Keratinocyte (primary cell): ENCODE measurements at regions not wholly inside any gene's neighbourhood (a gene's known extent, or its start where the extent isn't known, plus 50 kb on each side); places are given as distances from the start of the nearest gene placed in this dataset.

ENCODE experiments used
- DNase-seq: peaks from one replicate; pipeline ENCODE4 v3.0.0-alpha.2; 2011; ENCODE audit warnings: low read depth, missing footprints, low spot score
- FAIRE-seq: peaks from 2 replicates; lab custom pipeline; 2011; peaks lifted over from hg19 to GRCh38; lab: Jason Lieb, UNC
- H2AFZ ChIP-seq: 2 replicates; pipeline ENCODE4 v1.6.0; 2012; ENCODE audit warnings: low read length, control low read depth, inconsistent platforms; ENCODE audit not compliant: control insufficient read depth
- H3K27ac ChIP-seq: 2 replicates; pipeline ENCODE4 v1.5.1; 2011; ENCODE audit warnings: low read length; ENCODE audit not compliant: control insufficient read depth, insufficient read depth
- H3K27me3 ChIP-seq: 3 replicates; pipeline ENCODE4 v1.6.0; 2011; ENCODE audit warnings: low read length; ENCODE audit not compliant: control insufficient read depth, insufficient read depth; ENCODE audit errors: extremely low read depth
- H3K36me3 ChIP-seq, 2 experiments: 2 replicates in 1 of 2; 3 replicates in 1 of 2; pipeline ENCODE4 v1.5.1; 2011; ENCODE audit warnings: low read length in 2 of 2, mild to moderate bottlenecking in 1 of 2; ENCODE audit not compliant: control insufficient read depth in 2 of 2, insufficient read depth in 2 of 2; ENCODE audit errors: extremely low read depth in 1 of 2
- H3K4me1 ChIP-seq: 3 replicates; pipeline ENCODE4 v1.5.1; 2011; ENCODE audit warnings: low read length; ENCODE audit not compliant: control insufficient read depth, insufficient read depth; ENCODE audit errors: extremely low read depth
- H3K4me2 ChIP-seq: 3 replicates; pipeline ENCODE4 v1.6.0; 2011; ENCODE audit warnings: low read depth, low read length; ENCODE audit not compliant: control insufficient read depth, insufficient read depth; ENCODE audit errors: extremely low read depth
- H3K4me3 ChIP-seq, 3 experiments: fragments of 200-600 bp in 1 of 3; sonication (generic) in 1 of 3; 2 replicates in 2 of 3; 3 replicates in 1 of 3; pipeline ENCODE4 v1.5.1; 2011 to 2016; ENCODE audit warnings: low read length in 3 of 3, mild to moderate bottlenecking in 3 of 3, control low read depth in 2 of 3, inconsistent platforms in 1 of 3, low read depth in 1 of 3, mixed read lengths in 1 of 3, mixed run types in 1 of 3, moderate library complexity in 1 of 3; ENCODE audit not compliant: control insufficient read depth in 2 of 3, insufficient read depth in 2 of 3; ENCODE audit errors: extremely low read depth in 1 of 3
- H3K79me2 ChIP-seq: 2 replicates; pipeline ENCODE4 v1.6.0; 2012; ENCODE audit warnings: low read length; ENCODE audit not compliant: control insufficient read depth, insufficient read depth
- H3K9ac ChIP-seq: 3 replicates; pipeline ENCODE4 v1.6.0; 2011; ENCODE audit warnings: low read length; ENCODE audit not compliant: control insufficient read depth, insufficient read depth; ENCODE audit errors: extremely low read depth
- H3K9me1 ChIP-seq: 3 replicates; pipeline ENCODE4 v1.6.0; 2011; ENCODE audit warnings: low read length; ENCODE audit not compliant: control insufficient read depth, insufficient read depth; ENCODE audit errors: extremely low read depth
- H3K9me3 ChIP-seq: 2 replicates; pipeline ENCODE4 v1.5.1; 2012; ENCODE audit warnings: low read depth, low read length; ENCODE audit not compliant: control insufficient read depth
- H4K20me1 ChIP-seq: 3 replicates; pipeline ENCODE4 v1.6.0; 2011; ENCODE audit warnings: low read length; ENCODE audit not compliant: control insufficient read depth, insufficient read depth; ENCODE audit errors: extremely low read depth
- CTCF ChIP-seq, 3 experiments: IDR thresholded peaks in 1 of 3; conservative IDR thresholded peaks in 1 of 3; optimal IDR thresholded peaks in 1 of 3; 2 replicates in 2 of 3; 3 replicates in 1 of 3; pipeline versions ENCODE3 to v1.5.1; 2011; ENCODE audit warnings: low read length in 3 of 3, mild to moderate bottlenecking in 3 of 3, moderate library complexity in 2 of 3, control low read depth in 1 of 3, inconsistent platforms in 1 of 3; ENCODE audit not compliant: insufficient read depth in 2 of 3; ENCODE audit errors: extremely low read depth in 1 of 3
- EZH2 ChIP-seq: IDR thresholded peaks from one replicate; pipeline ENCODE4 v1.6.1; 2012; ENCODE audit warnings: inconsistent platforms, mild to moderate bottlenecking, low read length, moderate library complexity
- dilution Hi-C: fragments of 300-500 bp; cut with MboI; formaldehyde crosslinking; loops from one replicate; pipeline ENCODE4 v1.7.0; 2020; ENCODE audit warnings: low sequenced_read_pairs; ENCODE audit not compliant: extremely low pct_ligation_motif_present

DNA sequence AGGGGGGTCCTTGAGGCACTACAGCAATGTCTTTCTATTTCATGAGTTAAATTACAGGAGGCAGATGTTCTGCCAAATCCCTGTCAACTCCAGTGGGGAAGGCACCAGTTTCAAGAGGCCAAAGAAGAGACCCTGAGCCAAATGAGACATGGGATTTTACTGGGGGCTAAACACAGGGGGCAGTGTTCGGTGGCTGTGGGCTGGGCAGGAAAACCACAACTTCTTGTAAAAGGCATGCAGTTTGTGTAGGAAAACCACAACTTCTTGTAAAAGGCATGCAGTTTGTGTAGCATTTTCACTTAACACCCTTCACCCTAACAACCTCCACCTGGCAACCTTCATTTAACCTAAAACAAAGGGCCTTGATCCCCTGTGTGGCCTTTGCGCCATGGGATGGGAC is 61.0 kb downstream of the POLR2M start:
- TF ChIP-seq EZH2 = no peak
- no peak for TF ChIP-seq CTCF (optimal IDR thresholded peaks at IDR 0.05 in 1 of 3, IDR thresholded peaks at IDR 0.05 in 1 of 3, conservative IDR thresholded peaks at IDR 0.05 in 1 of 3; ENCODE audit: extremely low read depth in 1 of 3, insufficient read depth in 2 of 3, low read length in 3 of 3)
- Histone ChIP-seq H3K4me1 (peaks cover 5% of the 10 kb centered on the region), H3K9ac (no peak overlapping the region), H3K4me2 (no peak overlapping the region), H3K27me3 (no peaks in the 10 kb centered on the region), H3K9me3 (no peaks in the 10 kb centered on the region), H2AFZ (no peak overlapping the region), H3K9me1 (no peaks in the 10 kb centered on the region), H3K79me2 (no peaks in the 10 kb centered on the region), H4K20me1 (no peaks in the 10 kb centered on the region), H3K4me3 (no peak overlapping the region), H3K36me3 (no peaks in the 10 kb centered on the region), H3K27ac (no peak overlapping the region)
- DNase-seq = no peak
- no peak for FAIRE-seq
- dilution Hi-C loops = no loop called here

- Histone ChIP-seq H3K9me1 (no peaks in the 10 kb centered on the region), H3K9ac (no peak overlapping the region), H3K9me3 (no peaks in the 10 kb centered on the region), H2AFZ (no peak overlapping the region), H3K4me2 (no peak overlapping the region), H3K27me3 (no peaks in the 10 kb centered on the region), H3K4me3 (no peak overlapping the region), H4K20me1 (no peaks in the 10 kb centered on the region), H3K79me2 (no peaks in the 10 kb centered on the region), H3K4me1 (peaks cover 8% of the 10 kb centered on the region), H3K27ac (no peak overlapping the region), H3K36me3 (no peaks in the 10 kb centered on the region)
- FAIRE-seq (no peak), DNase-seq (no peak)
- no peak for TF ChIP-seq CTCF (optimal IDR thresholded peaks at IDR 0.05 in 1 of 3, IDR thresholded peaks at IDR 0.05 in 1 of 3, conservative IDR thresholded peaks at IDR 0.05 in 1 of 3; ENCODE audit: extremely low read depth in 1 of 3, insufficient read depth in 2 of 3, low read length in 3 of 3)
- no peak for TF ChIP-seq EZH2
- dilution Hi-C loops = no loop called here
Measured at GRCh38 chr15:57769266-57769665, 62.8 kb downstream of the POLR2M start.
